Amygdala (tissue), 56 donors: ENCODE measurements at regions not wholly inside any gene's neighbourhood (a gene's known extent, or its start where the extent isn't known, plus 50 kb on each side); places are given as distances from the start of the nearest gene placed in this dataset.

Source experiments
- DNase-seq, 56 donors: peaks; one replicate each; lab custom pipeline; 2025; lab: John Stamatoyannopoulos, UW

GRCh38 chr15:31271224-31271635 is 55.4 kb upstream of the KLF13 start:
- DNase-seq, result no peak

DNA sequence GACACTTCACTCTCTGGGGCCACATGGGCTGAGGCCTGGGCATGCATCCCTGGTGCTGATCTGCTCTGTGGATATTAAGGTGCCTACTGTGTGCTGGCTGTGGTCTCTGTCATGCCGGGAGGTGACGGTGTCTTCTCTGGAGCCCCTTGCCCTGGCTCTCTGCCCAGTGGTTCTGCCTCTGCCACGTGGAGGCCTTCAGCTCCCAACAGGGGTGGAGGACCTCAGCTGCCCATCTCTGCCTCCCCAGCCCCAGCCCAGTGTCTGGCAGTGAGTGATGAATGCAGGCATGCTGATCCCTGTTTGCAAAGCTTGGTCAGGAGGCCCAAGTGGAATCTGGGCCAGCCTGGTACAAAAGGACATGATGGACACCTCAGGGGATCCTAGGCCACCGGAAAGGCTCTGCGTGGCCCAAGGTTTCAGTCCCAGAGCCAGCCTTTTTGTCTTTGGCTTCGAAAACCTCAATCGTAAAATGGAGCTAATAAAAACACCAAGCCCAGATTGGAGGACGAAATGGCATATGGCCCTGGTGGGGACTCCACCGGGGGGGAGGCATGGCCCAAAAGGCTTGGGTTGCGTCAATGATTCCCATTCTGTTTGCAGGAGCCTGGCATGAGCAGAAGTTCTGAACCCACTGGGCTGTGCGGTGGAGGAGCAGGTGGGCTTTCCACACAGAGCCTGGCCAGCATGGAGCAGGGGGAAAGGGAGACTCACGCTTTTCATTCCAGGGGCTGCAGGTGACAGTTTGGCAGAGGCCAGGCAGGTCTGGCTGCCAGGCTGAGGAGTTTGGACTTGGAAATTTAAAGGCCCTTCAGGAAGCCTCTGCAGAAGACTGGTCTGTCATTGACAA is 54.7 kb upstream of the KLF13 start:
- DNase-seq, result no peak

DNA sequence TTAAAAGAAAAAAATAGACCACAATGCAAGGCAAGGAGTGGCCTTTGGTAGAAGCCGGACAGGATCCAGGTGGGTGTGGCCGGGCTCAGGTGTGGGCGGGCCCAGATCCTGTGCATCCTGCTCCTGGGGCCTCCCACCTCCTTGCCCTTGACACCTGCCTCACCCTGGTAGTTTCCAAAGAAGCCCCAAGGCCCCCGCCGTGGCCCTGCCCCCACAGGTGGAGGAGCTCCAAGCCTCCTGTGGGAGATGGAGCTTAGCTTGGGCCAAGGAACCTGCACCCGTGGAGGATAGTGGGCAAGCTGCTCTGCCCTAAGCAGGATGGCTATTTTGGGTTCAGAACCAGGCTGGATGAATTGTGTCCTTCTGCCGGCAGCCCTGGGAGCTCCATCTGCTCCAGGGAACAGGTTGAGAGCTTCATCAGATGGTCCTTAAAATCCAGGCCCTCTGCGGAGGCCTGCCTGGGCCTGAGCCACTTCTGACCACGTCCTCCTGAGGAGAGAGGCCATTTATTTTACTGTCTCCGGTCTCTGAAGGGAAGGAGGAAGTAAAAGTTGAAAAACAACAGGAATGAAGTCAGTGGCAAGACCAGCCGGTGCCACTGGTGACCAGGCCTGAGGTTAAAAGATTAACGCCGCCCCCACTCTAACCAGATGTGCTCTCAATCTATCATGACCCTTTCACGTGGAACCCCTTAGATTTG is 53.9 kb upstream of the KLF13 start:
- DNase-seq, result peak in 1 of 56 donors; percentile 36

GRCh38 chr15:31273258-31273941 is 53.2 kb upstream of the KLF13 start:
- no peak for DNase-seq

DNA sequence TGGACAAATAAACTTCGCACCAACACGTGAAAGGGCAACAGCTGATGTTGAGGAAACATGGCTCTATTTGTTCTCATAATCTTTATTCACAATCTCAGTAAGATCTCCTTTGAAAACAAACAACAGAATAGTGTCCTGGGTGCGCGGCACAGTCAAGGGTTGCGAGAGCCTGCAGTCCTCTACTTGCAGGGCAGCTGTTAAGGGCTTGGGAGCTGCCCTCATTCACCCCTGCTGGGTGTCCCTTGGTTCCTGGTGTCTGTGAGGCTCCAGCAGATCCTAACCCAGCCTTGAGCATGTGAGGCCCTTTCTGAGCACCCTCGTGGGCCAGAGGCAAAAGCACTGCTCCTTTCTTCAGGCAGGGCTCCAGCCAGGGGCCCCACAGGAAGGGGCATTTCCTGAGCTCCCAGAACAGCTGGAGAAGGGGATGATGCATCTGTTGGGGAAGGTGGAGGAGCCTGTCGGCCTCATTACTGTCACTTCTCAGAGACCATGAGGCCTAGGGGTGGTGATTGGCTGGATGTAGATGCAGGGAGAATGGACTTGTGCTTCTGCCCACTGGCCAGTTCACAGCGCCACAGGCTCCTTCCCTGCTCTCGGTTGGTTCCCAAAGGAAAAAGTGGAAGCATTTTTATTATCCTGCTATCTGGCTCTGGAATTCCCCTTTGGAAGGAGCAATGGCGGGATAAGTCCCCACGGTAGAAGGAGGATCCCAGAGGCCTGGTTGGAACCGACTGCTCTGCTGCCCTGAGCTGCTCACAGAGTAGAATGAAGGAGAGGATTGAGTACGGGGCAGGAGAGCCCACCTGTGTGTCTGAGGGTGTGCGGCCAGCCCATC is 51.9 kb upstream of the KLF13 start:
- DNase-seq, result no peak

GRCh38 chr15:31275331-31276262 is 51.0 kb upstream of the KLF13 start:
- DNase-seq, result peak in 4 of 56 donors; percentile 30 to 77 (median 42)

DNA sequence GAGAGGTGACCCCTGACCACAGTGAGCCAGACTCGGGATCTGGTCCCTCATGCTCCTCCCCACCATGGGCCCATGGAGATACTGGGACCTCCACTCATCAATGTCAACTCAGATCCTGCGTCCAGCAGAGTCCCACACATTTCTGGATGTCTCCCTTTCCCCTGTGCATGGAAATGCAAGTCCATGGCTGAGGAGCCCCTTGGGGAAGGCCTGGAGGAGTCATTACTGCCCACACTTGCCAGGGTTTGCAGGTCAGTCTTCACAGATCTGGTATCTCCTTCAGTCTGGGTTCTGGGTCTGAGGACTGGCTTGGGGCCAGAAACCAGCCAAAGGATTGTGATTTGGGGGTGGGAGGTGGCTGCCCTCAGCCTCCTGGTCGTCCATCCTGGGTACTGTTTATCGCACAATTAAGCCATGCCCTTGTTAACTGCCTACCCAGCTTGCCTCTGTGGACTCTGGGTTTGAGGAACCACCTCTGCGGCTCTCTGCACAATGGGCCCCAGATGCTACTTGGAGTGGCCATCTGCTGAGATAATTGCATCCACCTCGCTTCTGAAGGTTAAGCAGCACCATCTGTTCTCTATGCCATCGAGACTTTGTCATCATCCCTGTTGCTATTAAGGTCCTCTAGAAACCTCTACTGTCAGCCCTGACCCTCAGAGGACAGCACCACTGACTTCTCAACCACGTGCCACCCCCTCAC is 49.9 kb upstream of the KLF13 start:
- no peak for DNase-seq
